NB4 (cell line): ENCODE measurements at regions not wholly inside any gene's neighbourhood (a gene's known extent, or its start where the extent isn't known, plus 50 kb on each side); places are given as distances from the start of the nearest gene placed in this dataset.

Experiments
- POLR2A ChIP-seq: IDR thresholded peaks from 2 replicates; pipeline ENCODE4 v1.6.1; 2011; ENCODE audit warnings: mild to moderate bottlenecking; ENCODE audit not compliant: insufficient read length; ENCODE audit errors: extremely low read depth
- TF ChIP-seq, protein P1 (sequence below): IDR thresholded peaks from one replicate; pipeline ENCODE4 v1.5.1; 2012; ENCODE audit warnings: low read depth, low read length
- TF ChIP-seq, protein P2 (sequence below): IDR thresholded peaks from 2 replicates; pipeline ENCODE4 v1.6.1; 2011; ENCODE audit warnings: low read depth, low read length

DNA sequence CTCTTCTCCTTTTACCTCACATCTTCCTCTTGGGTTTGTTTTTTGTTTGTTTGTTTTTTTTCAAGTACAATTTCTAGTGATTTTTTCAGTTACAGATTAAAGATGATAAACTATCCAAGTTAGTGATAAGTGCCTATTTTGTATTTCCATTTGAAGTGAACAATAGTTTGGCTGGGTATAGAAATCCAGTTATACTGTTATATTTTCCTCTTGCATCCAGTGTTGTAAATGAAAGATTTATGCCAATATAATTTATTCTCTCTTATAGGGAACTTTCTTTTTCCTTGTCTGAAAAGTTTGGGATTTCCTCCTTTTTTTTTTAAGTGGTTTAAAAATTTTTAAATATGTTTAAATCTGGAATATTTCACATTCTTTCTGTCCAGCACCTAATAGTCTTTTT, 169.4 kb downstream of the CPEB2 start:
- TF ChIP-seq, protein P1, sequence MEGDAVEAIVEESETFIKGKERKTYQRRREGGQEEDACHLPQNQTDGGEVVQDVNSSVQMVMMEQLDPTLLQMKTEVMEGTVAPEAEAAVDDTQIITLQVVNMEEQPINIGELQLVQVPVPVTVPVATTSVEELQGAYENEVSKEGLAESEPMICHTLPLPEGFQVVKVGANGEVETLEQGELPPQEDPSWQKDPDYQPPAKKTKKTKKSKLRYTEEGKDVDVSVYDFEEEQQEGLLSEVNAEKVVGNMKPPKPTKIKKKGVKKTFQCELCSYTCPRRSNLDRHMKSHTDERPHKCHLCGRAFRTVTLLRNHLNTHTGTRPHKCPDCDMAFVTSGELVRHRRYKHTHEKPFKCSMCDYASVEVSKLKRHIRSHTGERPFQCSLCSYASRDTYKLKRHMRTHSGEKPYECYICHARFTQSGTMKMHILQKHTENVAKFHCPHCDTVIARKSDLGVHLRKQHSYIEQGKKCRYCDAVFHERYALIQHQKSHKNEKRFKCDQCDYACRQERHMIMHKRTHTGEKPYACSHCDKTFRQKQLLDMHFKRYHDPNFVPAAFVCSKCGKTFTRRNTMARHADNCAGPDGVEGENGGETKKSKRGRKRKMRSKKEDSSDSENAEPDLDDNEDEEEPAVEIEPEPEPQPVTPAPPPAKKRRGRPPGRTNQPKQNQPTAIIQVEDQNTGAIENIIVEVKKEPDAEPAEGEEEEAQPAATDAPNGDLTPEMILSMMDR = no peak
- TF ChIP-seq, protein P2, sequence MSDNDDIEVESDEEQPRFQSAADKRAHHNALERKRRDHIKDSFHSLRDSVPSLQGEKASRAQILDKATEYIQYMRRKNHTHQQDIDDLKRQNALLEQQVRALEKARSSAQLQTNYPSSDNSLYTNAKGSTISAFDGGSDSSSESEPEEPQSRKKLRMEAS = no peak
- TF ChIP-seq POLR2A = no peak
